RWPE1 (cell line): ENCODE measurements at regions not wholly inside any gene's neighbourhood (a gene's known extent, or its start where the extent isn't known, plus 50 kb on each side); places are given as distances from the start of the nearest gene placed in this dataset.

Source experiments
- CTCF ChIA-PET: fragments of 350-600 bp; sonication (Branson Sonifier 250); formaldehyde crosslinking; extraction: SDS; loops from one replicate; lab custom pipeline; 2021; lab: Yijun Ruan, JAX
- POLR2A ChIA-PET: fragments of 400-600 bp; formaldehyde crosslinking; extraction: SDS; loops from one replicate; lab custom pipeline; 2020; ENCODE audit warnings: antibody characterized with exemption; ENCODE audit not compliant: low non-redundant PET; lab: Yijun Ruan, JAX
- DNase-seq: peaks from one replicate; pipeline ENCODE4 v3.0.0; 2012; ENCODE audit warnings: low spot score
- H3K27ac ChIP-seq: fragments of 450-650 bp; 2 replicates; pipeline ENCODE4 v1.5.1; 2017
- TF ChIP-seq, protein P1 (sequence below): fragments of 450-650 bp; conservative IDR thresholded peaks from 2 replicates; pipeline ENCODE4 v1.5.1; 2017; ENCODE audit warnings: low read depth, mild to moderate bottlenecking

DNA sequence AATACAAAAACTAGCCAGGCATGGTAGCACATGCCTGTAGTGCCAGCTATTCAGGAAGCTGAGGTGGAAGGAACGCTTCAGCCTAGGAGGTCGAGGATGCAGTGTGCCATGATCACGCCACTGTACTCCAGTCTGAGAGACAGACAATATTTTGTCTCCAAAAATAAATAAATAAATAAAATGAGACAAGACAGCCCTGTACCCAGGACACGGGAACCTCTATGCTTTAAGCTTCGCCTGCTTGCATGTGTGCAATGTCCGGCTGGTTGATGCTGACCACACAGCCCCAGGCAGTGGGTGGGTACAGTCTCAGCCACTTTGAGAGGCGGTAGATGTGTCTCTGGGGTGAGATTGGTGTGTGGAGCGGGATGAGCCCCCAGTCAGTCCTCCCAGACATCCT is 52.0 kb upstream of the MPEG1 start:
- ChIA-PET CTCF (interaction anchor here (0.6 kb wide), 1 partner anchor 454 kb away, joined by 3 read pairs; no protein-coding TSS in a partner anchor), POLR2A (no interaction called here)
- TF ChIP-seq, protein P1, sequence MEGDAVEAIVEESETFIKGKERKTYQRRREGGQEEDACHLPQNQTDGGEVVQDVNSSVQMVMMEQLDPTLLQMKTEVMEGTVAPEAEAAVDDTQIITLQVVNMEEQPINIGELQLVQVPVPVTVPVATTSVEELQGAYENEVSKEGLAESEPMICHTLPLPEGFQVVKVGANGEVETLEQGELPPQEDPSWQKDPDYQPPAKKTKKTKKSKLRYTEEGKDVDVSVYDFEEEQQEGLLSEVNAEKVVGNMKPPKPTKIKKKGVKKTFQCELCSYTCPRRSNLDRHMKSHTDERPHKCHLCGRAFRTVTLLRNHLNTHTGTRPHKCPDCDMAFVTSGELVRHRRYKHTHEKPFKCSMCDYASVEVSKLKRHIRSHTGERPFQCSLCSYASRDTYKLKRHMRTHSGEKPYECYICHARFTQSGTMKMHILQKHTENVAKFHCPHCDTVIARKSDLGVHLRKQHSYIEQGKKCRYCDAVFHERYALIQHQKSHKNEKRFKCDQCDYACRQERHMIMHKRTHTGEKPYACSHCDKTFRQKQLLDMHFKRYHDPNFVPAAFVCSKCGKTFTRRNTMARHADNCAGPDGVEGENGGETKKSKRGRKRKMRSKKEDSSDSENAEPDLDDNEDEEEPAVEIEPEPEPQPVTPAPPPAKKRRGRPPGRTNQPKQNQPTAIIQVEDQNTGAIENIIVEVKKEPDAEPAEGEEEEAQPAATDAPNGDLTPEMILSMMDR, result no peak
- no peak for DNase-seq
- no peak overlapping the region for H3K27ac ChIP-seq

DNA sequence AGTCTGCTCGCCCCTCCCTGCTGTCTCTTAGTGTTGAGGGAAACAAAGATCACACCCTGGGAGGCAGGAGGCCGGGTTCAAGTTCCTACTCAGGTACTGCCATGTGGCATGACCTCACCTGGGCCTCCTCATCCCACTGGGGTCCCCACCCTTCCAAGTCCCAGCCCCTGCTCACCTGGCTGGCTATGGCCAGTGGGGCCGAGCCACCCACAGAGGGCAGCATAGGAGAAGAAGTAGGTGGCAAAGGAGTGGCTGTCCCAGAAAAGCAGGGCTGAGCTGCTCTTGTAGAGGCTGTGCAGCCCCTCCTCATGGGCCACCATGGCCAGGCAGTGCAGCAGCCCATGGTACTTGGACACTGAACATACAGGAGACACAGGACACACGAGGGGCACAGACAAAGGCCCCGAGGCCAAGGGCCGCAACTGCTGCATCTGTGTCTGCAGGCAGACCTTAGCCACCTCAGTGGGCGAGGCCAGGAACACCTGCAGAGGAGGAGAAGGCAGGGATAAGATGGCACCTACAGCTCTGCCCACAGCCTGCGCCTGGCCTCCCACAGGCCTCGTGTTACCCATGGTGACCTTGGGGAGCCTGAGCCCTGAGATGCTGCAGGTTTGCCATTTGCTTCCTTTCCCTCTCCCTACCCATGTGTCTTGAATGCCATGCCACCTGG is 50.6 kb upstream of the MPEG1 start:
- ChIA-PET CTCF (interaction anchor here (0.6 to 1.3 kb wide), 4 partner anchors 9 to 152 kb away, joined by 3 to 7 read pairs (median 4); no protein-coding TSS in a partner anchor), POLR2A (no interaction called here)
- no peak for DNase-seq
- TF ChIP-seq, protein P1, result no peak
- no peak overlapping the region for H3K27ac ChIP-seq
